ENCODE measurements at regions not wholly inside any gene's neighbourhood (a gene's known extent, or its start where the extent isn't known, plus 50 kb on each side); places are given as distances from the start of the nearest gene placed in this dataset.

DNA sequence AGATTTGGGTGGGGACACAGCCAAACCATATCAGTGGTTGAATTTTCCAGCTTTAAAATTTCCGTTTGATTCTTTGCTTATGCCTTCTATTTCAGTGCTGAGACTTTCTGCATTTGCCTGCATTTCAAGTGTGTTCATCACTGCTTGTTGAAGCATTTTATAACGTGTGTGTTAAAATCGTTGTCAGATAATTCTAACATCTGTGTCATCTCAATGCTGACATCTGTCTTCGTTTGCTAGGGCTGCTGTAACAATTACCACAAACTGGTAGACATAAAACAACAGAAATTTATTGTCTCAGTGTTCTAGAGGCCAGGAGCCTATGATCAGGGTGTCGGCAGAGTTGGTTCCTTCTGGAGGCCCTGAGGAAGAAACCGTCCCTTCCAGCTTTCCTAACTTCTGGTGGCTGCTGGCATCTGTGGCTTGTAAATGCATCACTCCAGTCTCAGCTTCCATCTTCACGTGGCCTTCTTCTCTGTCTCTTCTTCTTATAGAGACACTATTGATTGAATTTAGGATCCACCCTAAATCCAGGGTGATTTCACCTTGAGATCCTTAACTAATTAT, 71.1 kb upstream of the SDK1 start:
- peaks cover 0 to 11% of the 10 kb centered on the region in 2 donors for H3K4me1 Mint-ChIP-seq
- no peak overlapping the region for H3K4me3 Mint-ChIP-seq
- DNase-seq (no peak), ATAC-seq (replicated peaks) (no peak)
- H3K27me3 Mint-ChIP-seq, result peaks cover under 1 to 3% of the 10 kb centered on the region in 2 donors
- peaks cover under 1% of the 10 kb centered on the region in 2 donors for H3K9me3 Mint-ChIP-seq
- H3K27ac Mint-ChIP-seq, result no peak overlapping the region
- H3K36me3 Mint-ChIP-seq, result peaks cover 0 to 2% of the 10 kb centered on the region in 2 donors

DNA sequence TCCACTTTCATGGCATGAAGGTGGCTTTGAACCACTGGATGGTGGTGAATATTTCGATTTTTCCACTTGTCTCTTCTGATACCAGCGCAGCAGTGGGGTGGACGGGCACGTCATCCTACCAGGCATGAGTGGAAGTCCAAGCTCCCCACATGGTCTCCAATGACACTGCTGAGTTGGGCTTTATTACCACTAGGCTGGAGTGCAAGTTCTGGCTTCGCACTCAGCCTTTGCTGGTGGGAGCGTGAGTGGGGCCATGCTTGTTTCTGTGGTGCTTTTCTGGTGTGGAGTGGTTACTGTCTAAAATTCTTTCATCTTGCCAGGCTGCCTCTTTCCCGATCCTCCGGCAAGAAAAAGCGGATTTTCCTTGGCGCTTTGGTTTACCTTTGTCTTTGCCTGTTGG, 70.1 kb upstream of the SDK1 start:
- peaks cover 8 to 10% of the 10 kb centered on the region in 2 donors for H3K27me3 Mint-ChIP-seq
- DNase-seq, result no peak
- H3K4me3 Mint-ChIP-seq, result no peak overlapping the region
- peaks cover 7 to 8% of the 10 kb centered on the region in 2 donors for H3K9me3 Mint-ChIP-seq
- peaks cover 2 to 8% of the 10 kb centered on the region in 2 donors for H3K36me3 Mint-ChIP-seq
- peaks cover 0 to 11% of the 10 kb centered on the region in 2 donors for H3K4me1 Mint-ChIP-seq
- ATAC-seq (replicated peaks), result no peak
- no peak overlapping the region for H3K27ac Mint-ChIP-seq

DNA sequence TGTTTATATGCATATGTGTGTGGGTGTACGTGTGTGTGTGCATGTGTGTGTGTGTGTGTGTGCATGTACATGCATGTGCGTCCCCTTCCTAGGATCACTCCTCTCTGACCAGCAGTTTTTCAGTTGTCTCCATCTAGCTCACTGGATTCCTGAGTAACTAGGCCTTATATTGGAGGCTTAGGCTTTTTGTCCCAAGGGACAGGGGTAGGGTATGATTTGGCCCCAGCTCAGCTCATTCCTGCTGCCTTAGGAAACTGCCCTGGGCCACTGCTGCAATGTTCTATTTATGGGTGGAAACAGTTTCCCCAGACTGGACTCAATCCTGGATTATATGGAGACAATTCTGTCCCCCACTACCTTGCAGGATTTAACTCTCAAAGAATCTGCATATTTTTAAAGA, 68.8 kb upstream of the SDK1 start:
- DNase-seq (no peak), ATAC-seq (replicated peaks) (no peak)
- H3K27ac Mint-ChIP-seq, result no peak overlapping the region
- peaks cover 7 to 8% of the 10 kb centered on the region in 2 donors for H3K9me3 Mint-ChIP-seq
- H3K27me3 Mint-ChIP-seq, result peaks cover 8 to 10% of the 10 kb centered on the region in 2 donors
- H3K36me3 Mint-ChIP-seq, result peaks cover 2 to 8% of the 10 kb centered on the region in 2 donors
- peaks cover 0 to 11% of the 10 kb centered on the region in 2 donors for H3K4me1 Mint-ChIP-seq
- no peak overlapping the region for H3K4me3 Mint-ChIP-seq

DNA sequence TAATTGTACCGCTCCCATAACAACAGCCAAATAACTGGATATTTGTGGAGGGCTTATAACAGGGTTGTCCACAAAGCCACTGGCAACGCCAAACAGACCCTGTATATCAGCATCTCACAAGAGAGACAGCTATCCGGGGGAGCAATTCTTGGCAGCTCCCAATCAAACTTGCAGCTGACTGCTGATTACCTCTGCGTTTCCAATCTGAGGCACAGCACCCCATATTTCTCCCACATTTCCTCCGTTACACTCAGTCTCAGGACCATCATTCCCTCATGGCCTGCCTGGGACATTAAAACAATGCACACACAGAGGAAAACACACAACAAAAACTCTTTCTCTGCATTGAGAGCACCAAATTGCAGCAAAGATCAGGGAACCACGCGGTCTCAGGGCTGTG, 67.8 kb upstream of the SDK1 start:
- ATAC-seq (replicated peaks) (no peak), DNase-seq (no peak)
- Mint-ChIP-seq H3K27ac (no peak overlapping the region), H3K4me3 (no peak overlapping the region), H3K27me3 (peaks cover 8 to 10% of the 10 kb centered on the region in 2 donors), H3K4me1 (peaks cover 0 to 10% of the 10 kb centered on the region in 2 donors), H3K36me3 (peaks cover 2 to 8% of the 10 kb centered on the region in 2 donors), H3K9me3 (peaks cover 8 to 13% of the 10 kb centered on the region in 2 donors)

DNA sequence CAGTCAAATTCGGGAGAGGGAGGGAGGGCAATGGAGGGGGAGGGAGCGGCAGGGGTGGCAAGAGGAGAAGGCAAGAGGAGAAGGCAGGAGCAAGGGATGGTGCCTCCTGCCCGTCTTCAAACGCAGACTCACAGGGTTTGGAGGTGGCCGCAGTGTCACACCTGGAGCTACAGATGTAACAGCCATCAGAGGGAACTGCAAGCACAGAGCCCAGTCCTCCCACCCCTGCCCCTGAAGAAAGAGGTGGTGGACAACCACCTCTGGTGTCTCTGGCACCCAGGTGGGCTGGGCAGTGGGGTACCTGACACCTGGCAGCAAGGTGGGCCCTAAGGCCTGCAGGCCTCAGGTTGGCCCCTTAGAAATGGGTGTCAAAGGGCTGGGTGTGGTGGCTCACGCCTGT, 67.0 kb upstream of the SDK1 start:
- Mint-ChIP-seq H3K27me3 (peaks cover 8 to 10% of the 10 kb centered on the region in 2 donors), H3K4me1 (peaks cover 0 to 2% of the 10 kb centered on the region in 2 donors), H3K36me3 (peaks cover 2 to 8% of the 10 kb centered on the region in 2 donors), H3K27ac (no peak overlapping the region), H3K9me3 (peaks cover 8 to 13% of the 10 kb centered on the region in 2 donors), H3K4me3 (no peak overlapping the region)
- DNase-seq (no peak), ATAC-seq (replicated peaks) (no peak)

DNA sequence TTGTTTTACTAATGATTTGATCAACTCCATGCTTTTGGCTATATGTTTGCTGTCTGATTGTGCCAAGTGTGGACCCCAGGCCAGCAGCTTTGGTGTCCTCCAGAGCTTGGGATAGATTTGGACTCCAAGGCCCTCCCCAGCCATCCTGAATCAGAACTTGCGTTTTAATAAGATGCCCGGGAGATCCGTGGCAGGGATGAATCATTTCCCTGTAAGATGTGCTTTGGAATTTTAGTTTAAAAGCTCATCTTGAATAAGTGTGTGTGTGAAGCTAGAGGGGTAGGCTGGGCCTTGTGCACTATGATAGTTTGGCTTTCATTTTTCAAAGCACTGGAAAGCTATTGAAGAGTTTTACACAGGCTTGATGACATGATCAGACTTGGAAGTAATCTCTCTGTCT, 66.2 kb upstream of the SDK1 start:
- peaks cover 8 to 13% of the 10 kb centered on the region in 2 donors for H3K9me3 Mint-ChIP-seq
- H3K4me1 Mint-ChIP-seq, result no peaks in the 10 kb centered on the region
- peaks cover 8 to 10% of the 10 kb centered on the region in 2 donors for H3K27me3 Mint-ChIP-seq
- ATAC-seq (replicated peaks) (no peak), DNase-seq (no peak)
- H3K4me3 Mint-ChIP-seq, result no peak overlapping the region
- peaks cover 2 to 8% of the 10 kb centered on the region in 2 donors for H3K36me3 Mint-ChIP-seq
- no peak overlapping the region for H3K27ac Mint-ChIP-seq

DNA sequence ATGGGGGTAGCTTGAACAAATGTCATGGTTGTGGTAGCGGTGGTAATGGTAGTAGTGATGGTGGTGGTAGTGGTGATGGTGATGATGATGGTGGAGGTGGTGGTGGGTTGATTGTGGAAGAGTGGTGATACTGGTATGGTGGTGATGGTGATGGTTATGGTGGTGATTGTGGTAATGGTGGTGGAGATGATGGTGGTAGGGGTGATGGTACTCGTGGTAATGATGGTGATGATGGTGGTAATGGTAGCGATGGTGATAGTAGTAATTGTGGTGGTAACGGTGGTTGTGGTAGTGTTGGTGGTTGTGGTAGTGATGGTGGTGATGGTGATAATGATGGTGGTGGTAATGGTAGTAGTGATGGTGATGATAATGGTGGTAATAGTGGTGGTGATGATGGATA, 65.7 kb upstream of the SDK1 start:
- Mint-ChIP-seq H3K27me3 (peaks cover 8 to 10% of the 10 kb centered on the region in 2 donors), H3K27ac (no peak overlapping the region), H3K4me1 (no peaks in the 10 kb centered on the region), H3K4me3 (no peak overlapping the region), H3K9me3 (peaks cover 8 to 13% of the 10 kb centered on the region in 2 donors), H3K36me3 (peaks cover 2 to 8% of the 10 kb centered on the region in 2 donors)
- DNase-seq, result no peak
- no peak for ATAC-seq (replicated peaks)

DNA sequence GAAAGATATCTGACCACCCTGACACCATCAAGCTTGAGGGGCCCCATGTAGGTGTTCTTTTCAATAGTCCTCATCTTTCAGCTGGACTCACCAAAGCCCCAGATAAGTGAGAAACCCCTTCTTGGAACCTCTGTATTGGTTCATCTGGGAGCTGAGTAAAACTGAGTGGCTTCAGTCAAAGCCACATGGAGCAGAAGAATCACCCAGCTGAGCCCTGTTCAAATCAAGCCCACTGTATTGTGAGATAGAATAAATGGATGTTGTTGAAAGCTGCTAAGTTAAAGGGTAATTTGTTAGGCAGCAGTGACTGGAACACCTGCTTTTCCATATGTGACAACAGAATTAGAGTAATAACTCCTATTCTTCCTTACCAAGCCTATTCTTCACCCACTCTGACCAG, 64.8 kb upstream of the SDK1 start:
- Mint-ChIP-seq H3K9me3 (peaks cover 8 to 13% of the 10 kb centered on the region in 2 donors), H3K27ac (no peak overlapping the region), H3K36me3 (peaks cover 2 to 8% of the 10 kb centered on the region in 2 donors), H3K4me1 (no peaks in the 10 kb centered on the region), H3K4me3 (no peak overlapping the region), H3K27me3 (peaks cover 8 to 14% of the 10 kb centered on the region in 2 donors)
- no peak for DNase-seq
- ATAC-seq (replicated peaks), result no peak

DNA sequence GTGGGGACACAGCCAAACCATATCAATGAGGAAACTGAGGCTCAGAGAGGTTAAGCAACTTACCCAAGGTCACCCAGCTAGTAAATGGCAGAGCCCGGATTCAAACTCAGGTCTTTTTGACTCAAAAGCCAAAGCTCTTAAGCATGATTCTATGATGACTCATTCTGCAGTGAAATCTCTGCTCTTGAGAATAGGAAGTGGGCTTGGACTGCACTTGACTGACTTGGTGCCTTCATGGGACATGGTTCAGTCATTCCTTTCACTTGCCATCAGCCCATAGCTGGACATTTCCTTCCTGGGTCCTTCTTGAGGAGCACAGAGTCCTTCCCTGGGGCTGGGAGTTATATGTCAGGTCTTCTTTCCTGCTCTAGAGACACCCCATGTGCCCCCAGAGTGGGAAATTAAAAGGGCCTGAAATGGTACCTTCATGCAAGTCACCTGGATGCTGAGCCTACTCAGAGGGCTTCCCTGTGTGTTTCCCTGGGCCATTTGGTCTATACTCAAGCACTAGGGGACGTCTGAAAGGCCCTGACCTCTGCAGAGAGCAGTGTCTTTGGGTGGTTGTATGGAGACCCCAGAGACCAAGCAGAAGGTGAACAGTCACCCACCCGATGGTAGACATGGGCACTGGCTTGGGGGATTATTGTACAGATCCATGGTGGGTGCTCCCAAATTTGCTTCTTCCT, 62.4 kb upstream of the SDK1 start:
- DNase-seq, result no peak
- H3K36me3 Mint-ChIP-seq, result peaks cover 2 to 8% of the 10 kb centered on the region in 2 donors
- H3K4me1 Mint-ChIP-seq, result no peaks in the 10 kb centered on the region
- no peak overlapping the region for H3K4me3 Mint-ChIP-seq
- no peak overlapping the region for H3K27ac Mint-ChIP-seq
- no peak for ATAC-seq (replicated peaks)
- peaks cover 14% of the 10 kb centered on the region in 2 donors for H3K27me3 Mint-ChIP-seq
- H3K9me3 Mint-ChIP-seq, result peaks cover 8 to 13% of the 10 kb centered on the region in 2 donors

DNA sequence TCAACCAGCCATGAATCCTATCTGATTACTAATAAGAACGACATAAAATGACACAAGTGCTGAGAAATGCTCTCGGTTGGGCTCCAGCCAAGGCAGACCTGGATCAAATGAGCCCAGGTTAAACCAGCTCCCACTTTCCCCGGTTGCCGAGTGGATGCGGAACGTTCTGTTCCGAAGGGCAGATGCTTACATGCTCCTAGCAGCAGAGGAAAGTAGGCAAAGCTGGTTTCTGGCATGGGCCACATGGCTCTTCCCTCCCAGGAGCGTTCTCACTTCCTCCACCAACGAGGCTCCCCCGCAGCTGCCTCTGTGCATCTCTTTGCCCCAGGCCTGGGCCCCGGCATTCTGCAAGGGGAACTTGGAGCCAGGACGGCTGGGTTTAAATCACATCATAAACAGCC, 61.8 kb upstream of the SDK1 start:
- ATAC-seq (replicated peaks) (no peak), DNase-seq (no peak)
- Mint-ChIP-seq H3K27ac (no peak overlapping the region), H3K27me3 (peaks cover 14 to 15% of the 10 kb centered on the region in 2 donors), H3K9me3 (peaks cover 8 to 13% of the 10 kb centered on the region in 2 donors), H3K4me3 (no peak overlapping the region), H3K4me1 (no peaks in the 10 kb centered on the region), H3K36me3 (peaks cover 2 to 8% of the 10 kb centered on the region in 2 donors)

DNA sequence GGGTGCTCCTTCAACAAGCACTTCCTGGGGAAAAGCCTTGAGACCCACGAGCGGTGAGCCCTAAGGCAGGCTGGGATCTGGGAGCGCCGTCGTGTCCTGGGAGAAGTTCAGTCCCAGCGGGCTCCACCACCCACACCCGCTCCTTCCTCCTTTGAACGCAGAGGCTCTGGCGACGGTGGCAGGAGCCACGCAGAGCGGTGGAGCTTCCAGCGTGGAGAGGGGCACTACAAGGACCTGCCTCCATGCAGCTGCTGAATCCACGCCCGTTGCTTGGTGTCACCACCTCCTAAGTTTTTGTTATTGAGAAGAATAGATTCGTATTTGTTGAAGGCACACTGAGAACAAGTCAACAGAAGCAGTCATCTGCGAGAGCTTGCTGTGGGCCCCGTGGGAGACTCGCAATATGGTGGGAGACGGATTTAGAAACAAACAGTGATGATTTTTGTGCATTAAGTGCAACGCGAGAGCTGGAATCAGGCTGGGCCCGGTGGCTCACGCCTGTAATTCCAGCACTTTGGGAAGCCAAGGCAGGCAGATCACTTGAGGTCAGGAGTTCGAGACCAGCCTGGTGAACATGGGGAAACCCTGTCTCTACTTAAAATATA, 60.1 kb upstream of the SDK1 start:
- Mint-ChIP-seq H3K27me3 (peaks cover 8 to 14% of the 10 kb centered on the region in 2 donors), H3K4me1 (no peaks in the 10 kb centered on the region), H3K27ac (no peak overlapping the region), H3K4me3 (no peak overlapping the region), H3K36me3 (no peaks in the 10 kb centered on the region), H3K9me3 (peaks cover 1 to 5% of the 10 kb centered on the region in 2 donors)
- DNase-seq (no peak), ATAC-seq (replicated peaks) (no peak)

DNA sequence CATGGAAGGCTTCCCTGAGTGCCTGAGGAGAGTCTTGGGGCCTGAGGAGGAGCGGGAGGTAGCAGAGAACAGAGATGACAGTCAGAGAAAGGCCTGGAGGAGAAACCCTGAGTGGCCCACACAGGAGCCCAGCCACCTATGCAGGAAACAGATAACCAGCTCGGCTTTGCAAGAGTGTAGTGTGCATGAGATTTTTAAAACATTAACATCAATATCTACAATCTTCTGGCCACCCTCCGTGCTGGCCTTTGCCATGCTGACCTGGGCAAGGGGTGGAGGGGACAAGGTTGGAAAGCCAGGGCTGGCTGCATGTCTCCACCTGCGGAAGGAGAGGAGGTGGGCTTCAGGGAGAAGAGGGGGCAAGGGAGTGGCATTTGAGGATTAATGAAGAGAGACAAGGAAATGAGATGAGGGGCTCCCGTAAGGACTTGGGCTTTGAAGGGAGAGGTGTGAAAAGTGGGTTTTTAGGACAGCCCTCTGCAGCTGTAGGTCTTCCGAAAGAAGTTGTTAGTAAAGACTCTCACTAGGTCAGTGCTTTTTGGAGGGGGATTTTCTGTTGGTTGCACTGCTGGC, 59.3 kb upstream of the SDK1 start:
- no peak for ATAC-seq (replicated peaks)
- Mint-ChIP-seq H3K27ac (no peak overlapping the region), H3K36me3 (peaks cover 2% of the 10 kb centered on the region in 2 donors), H3K9me3 (peaks cover 4 to 10% of the 10 kb centered on the region in 2 donors), H3K27me3 (peaks cover 8 to 22% of the 10 kb centered on the region in 2 donors), H3K4me1 (no peaks in the 10 kb centered on the region), H3K4me3 (no peak overlapping the region)
- DNase-seq, result no peak

DNA sequence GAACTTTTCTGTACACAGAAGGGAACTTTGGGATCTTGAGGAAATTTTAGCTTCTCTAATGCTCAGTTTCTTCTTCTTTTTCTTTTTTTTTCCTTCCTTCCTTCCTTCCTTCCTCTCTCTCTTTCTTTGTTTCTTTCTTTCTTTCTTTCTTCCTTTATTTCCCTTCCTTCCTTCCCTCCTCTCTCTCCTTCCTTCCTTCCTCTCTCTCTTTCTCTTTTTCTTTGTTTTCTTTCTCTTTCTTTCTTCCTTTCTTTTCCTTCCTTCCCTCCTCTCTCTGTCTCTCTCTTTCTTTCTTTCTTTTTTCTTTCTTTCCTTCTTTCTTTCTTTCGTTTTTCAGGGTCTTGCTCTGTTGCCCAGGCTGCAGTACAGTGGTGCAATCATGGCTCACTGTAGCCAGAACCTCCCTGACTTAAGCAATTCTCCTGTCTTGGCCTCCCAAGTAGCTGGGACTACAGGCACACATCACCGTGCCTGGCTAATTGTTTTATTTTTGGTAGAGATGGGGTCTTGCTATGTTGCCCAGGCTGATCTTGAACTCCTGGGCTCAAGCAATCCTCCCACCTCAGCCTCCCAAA, 58.6 kb upstream of the SDK1 start:
- no peak overlapping the region for H3K4me3 Mint-ChIP-seq
- DNase-seq (no peak), ATAC-seq (replicated peaks) (no peak)
- peak overlapping the region; percentile 2 for H3K27ac Mint-ChIP-seq
- peaks cover 8 to 27% of the 10 kb centered on the region in 2 donors for H3K27me3 Mint-ChIP-seq
- no peaks in the 10 kb centered on the region for H3K4me1 Mint-ChIP-seq
- peaks cover 6% of the 10 kb centered on the region in 2 donors for H3K36me3 Mint-ChIP-seq
- peaks cover 7 to 14% of the 10 kb centered on the region in 2 donors for H3K9me3 Mint-ChIP-seq

DNA sequence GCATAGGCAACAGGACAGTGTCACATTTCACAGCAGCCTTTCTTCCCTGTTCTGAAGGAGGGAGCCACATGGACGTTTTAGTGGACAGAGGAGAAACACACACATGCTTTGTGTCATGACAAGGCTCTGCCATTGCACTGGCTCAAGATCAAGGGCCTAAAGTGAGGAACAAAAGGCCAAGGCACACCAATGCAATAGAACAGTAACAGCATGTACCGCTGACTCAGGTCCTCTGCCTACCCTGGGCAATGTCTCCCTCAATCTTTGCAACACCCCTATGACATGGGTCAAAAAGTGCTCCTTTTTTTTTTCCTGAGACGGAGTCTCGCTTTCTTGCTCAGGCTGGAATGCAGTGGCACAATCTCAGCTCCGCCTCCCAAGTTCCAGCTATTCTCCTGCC, 57.8 kb upstream of the SDK1 start:
- no peak overlapping the region for H3K4me3 Mint-ChIP-seq
- H3K36me3 Mint-ChIP-seq, result peaks cover 6% of the 10 kb centered on the region in 2 donors
- H3K4me1 Mint-ChIP-seq, result no peaks in the 10 kb centered on the region
- H3K27me3 Mint-ChIP-seq, result peaks cover 8 to 27% of the 10 kb centered on the region in 2 donors
- DNase-seq (no peak), ATAC-seq (replicated peaks) (no peak)
- H3K27ac Mint-ChIP-seq, result no peak overlapping the region
- peaks cover 6 to 9% of the 10 kb centered on the region in 2 donors for H3K9me3 Mint-ChIP-seq
